Neuronal stem cell (in vitro differentiated cells): ENCODE measurements at regions not wholly inside any gene's neighbourhood (a gene's known extent, or its start where the extent isn't known, plus 50 kb on each side); places are given as distances from the start of the nearest gene placed in this dataset.

Experiments used
- DNase-seq: peaks from one replicate; pipeline ENCODE4 v3.0.0-alpha.2; 2013; ENCODE audit warnings: low spot score
- H2AFZ ChIP-seq: one replicate; pipeline ENCODE4 v1.6.1; 2013; ENCODE audit warnings: mild to moderate bottlenecking, low read length, inconsistent platforms
- H2AK5ac ChIP-seq: 2 replicates; pipeline ENCODE4 v1.6.1; 2013; ENCODE audit warnings: low read depth, mild to moderate bottlenecking, inconsistent platforms, low read length, moderate library complexity, mixed read lengths
- H2BK120ac ChIP-seq: 2 replicates; pipeline ENCODE4 v1.6.1; 2013; ENCODE audit warnings: low read depth, mild to moderate bottlenecking, inconsistent platforms, low read length, moderate library complexity, mixed read lengths
- H2BK12ac ChIP-seq: one replicate; pipeline ENCODE4 v1.6.1; 2013; ENCODE audit warnings: low read length, inconsistent platforms
- H2BK15ac ChIP-seq: 2 replicates; pipeline ENCODE4 v1.6.1; 2013; ENCODE audit warnings: mild to moderate bottlenecking, low read length, inconsistent platforms, mixed read lengths
- H2BK5ac ChIP-seq: one replicate; pipeline ENCODE4 v1.6.1; 2013; ENCODE audit warnings: inconsistent platforms, mild to moderate bottlenecking, low read length, moderate library complexity
- H3K14ac ChIP-seq: one replicate; pipeline ENCODE4 v1.6.1; 2013; ENCODE audit warnings: low read length, inconsistent platforms
- H3K18ac ChIP-seq: 2 replicates; pipeline ENCODE4 v1.6.1; 2013; ENCODE audit warnings: low read length, inconsistent platforms
- H3K23ac ChIP-seq: 2 replicates; pipeline ENCODE4 v1.6.1; 2013; ENCODE audit warnings: low read depth, mild to moderate bottlenecking, mixed read lengths, low read length, inconsistent platforms; ENCODE audit not compliant: poor library complexity
- H3K27ac ChIP-seq: replicated peaks from 3 replicates; pipeline ENCODE4 v1.5.1; 2013; ENCODE audit warnings: low read length, inconsistent platforms
- H3K27me3 ChIP-seq, 3 experiments: 2 replicates each; pipeline ENCODE4 v1.6.1; 2013; ENCODE audit warnings: low read length in 3 of 3, mild to moderate bottlenecking in 2 of 3, inconsistent platforms in 1 of 3, low read depth in 1 of 3, mixed read lengths in 1 of 3, moderate library complexity in 1 of 3; ENCODE audit not compliant: control insufficient read depth in 3 of 3, insufficient read depth in 3 of 3
- H3K36me3 ChIP-seq, 2 donors: replicated peaks in 1 of 2; 2 replicates each; pipeline ENCODE4 v1.6.1; 2013; ENCODE audit warnings: low read length in 2 of 2; ENCODE audit not compliant: control insufficient read depth in 2 of 2, insufficient read depth in 2 of 2
- H3K4ac ChIP-seq: 2 replicates; pipeline ENCODE4 v1.6.1; 2013; ENCODE audit warnings: inconsistent platforms, mild to moderate bottlenecking, low read length, moderate library complexity
- H3K4me1 ChIP-seq, 2 donors: 1 replicate in 1 of 2; 2 replicates in 1 of 2; pipeline ENCODE4 v1.6.1; 2013; ENCODE audit warnings: low read length in 2 of 2, low read depth in 1 of 2; ENCODE audit not compliant: control insufficient read depth in 2 of 2, insufficient read depth in 1 of 2
- H3K4me2 ChIP-seq: one replicate; pipeline ENCODE4 v1.6.1; 2013; ENCODE audit warnings: mild to moderate bottlenecking, low read length, inconsistent platforms; ENCODE audit not compliant: insufficient read depth, poor library complexity, severe bottlenecking
- H3K4me3 ChIP-seq, 2 donors: 2 replicates each; pipeline ENCODE4 v1.5.1; 2013; ENCODE audit warnings: low read length in 2 of 2, mild to moderate bottlenecking in 2 of 2, inconsistent platforms in 1 of 2, moderate library complexity in 1 of 2
- H3K79me1 ChIP-seq: one replicate; pipeline ENCODE4 v1.6.1; 2013; ENCODE audit warnings: low read depth, mild to moderate bottlenecking, inconsistent platforms, low read length, moderate library complexity
- H3K9ac ChIP-seq: one replicate; pipeline ENCODE4 v1.6.1; 2013; ENCODE audit warnings: mild to moderate bottlenecking, low read depth, low read length, inconsistent platforms; ENCODE audit not compliant: poor library complexity
- H3K9me3 ChIP-seq, 2 donors: replicated peaks in 1 of 2; 2 replicates each; pipeline versions ENCODE3 to v1.6.1; 2013; ENCODE audit warnings: low read length in 2 of 2, mild to moderate bottlenecking in 2 of 2, inconsistent platforms in 1 of 2, low read depth in 1 of 2, mixed read lengths in 1 of 2, moderate library complexity in 1 of 2; ENCODE audit not compliant: control insufficient read depth in 2 of 2, insufficient read depth in 1 of 2
- H4K8ac ChIP-seq: one replicate; pipeline ENCODE4 v1.6.1; 2013; ENCODE audit warnings: low read depth, mild to moderate bottlenecking, inconsistent platforms, low read length, moderate library complexity
- H4K91ac ChIP-seq: one replicate; pipeline ENCODE4 v1.6.1; 2013; ENCODE audit warnings: low read length, low read depth, mild to moderate bottlenecking, inconsistent platforms; ENCODE audit not compliant: poor library complexity
- WGBS, 2 donors: extraction: QIAGEN DNeasy Blood & Tissue Kit; methylation state at CpG; one replicate each; pipeline ENCODE4 v1.1.7; 2013; ENCODE audit warnings: missing lambda C conversion rate in 2 of 2, mixed read lengths in 1 of 2; ENCODE audit not compliant: insufficient read length in 2 of 2, insufficient replicate concordance in 1 of 2; ENCODE audit errors: extremely low coverage in 2 of 2; 5-methylcytosine and 5-hydroxymethylcytosine counted together

DNA sequence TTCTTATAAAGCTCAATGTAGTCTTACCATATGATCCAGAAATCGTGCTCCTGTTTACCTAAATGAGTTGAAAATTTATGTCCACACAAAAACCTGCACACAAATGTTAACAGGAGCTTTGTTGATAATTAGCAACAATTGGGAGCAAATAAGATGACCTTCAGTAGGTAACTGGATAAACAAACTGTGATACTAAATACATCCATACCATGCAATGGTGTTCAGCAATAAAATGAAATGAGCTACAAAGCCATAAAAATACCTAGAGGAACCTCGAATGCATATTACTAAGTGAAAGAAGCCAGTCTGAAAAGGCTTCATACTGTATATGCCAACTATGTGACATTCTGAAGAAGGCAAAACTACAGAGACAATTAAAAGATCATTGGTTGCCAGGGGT lies 185.6 kb upstream of the HNRNPA3 start:
- Histone ChIP-seq H2BK15ac (no peak overlapping the region), H3K18ac (no peak overlapping the region), H3K23ac (no peak overlapping the region), H2BK12ac (no peak overlapping the region), H2BK5ac (no peak overlapping the region), H3K36me3 (no peaks in the 10 kb centered on the region), H2BK120ac (no peak overlapping the region), H3K79me1 (no peaks in the 10 kb centered on the region), H4K8ac (no peak overlapping the region), H3K4me1 (peaks cover 2 to 8% of the 10 kb centered on the region in 2 donors), H3K9ac (no peak overlapping the region), H2AFZ (no peak overlapping the region), H3K27me3 (no peaks in the 10 kb centered on the region), H4K91ac (no peak overlapping the region), H3K27ac (no peak overlapping the region), H3K4me2 (no peak overlapping the region), H3K9me3 (no peaks in the 10 kb centered on the region), H3K4me3 (no peak overlapping the region), H2AK5ac (no peak overlapping the region), H3K4ac (no peak overlapping the region), H3K14ac (no peak overlapping the region)
- no CpG with 5 or more reads among the region's 2 CpGs for WGBS, 2 donors
- no peak for DNase-seq

DNA sequence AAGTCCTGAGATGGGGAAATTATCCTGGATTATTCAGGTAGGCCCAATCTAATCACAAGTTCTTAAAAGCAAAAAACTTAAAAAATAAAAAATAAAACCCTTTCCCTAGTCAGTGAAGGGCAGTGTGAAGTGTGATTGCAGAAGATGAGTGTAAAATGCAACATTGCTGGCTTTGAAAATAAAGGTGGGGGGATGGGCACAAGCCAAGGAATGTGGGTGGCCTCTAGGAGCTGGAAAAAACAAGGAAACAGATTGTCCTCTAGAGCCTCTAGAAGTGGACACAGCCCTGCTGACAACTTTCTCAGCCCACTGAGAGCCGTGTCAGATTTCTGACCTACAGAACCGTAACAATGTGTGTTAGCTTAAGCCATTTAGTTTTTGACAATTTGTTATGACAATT lies 184.3 kb upstream of the HNRNPA3 start:
- H2BK15ac ChIP-seq, result no peak overlapping the region
- H3K4me1 ChIP-seq, result peaks cover 2 to 8% of the 10 kb centered on the region in 2 donors
- H4K91ac ChIP-seq, result no peak overlapping the region
- no peak overlapping the region for H3K27ac ChIP-seq
- no CpG with 5 or more reads among the region's 2 CpGs for WGBS, 2 donors
- H3K23ac ChIP-seq, result no peak overlapping the region
- H2BK12ac ChIP-seq, result no peak overlapping the region
- no peak overlapping the region for H4K8ac ChIP-seq
- H3K27me3 ChIP-seq, result no peaks in the 10 kb centered on the region
- H3K4ac ChIP-seq, result no peak overlapping the region
- H2BK5ac ChIP-seq, result no peak overlapping the region
- H3K79me1 ChIP-seq, result no peaks in the 10 kb centered on the region
- H3K14ac ChIP-seq, result no peak overlapping the region
- no peaks in the 10 kb centered on the region for H3K9me3 ChIP-seq
- no peak overlapping the region for H2AFZ ChIP-seq
- H3K9ac ChIP-seq, result no peak overlapping the region
- H3K4me3 ChIP-seq, result no peak overlapping the region
- no peak overlapping the region for H2AK5ac ChIP-seq
- H3K36me3 ChIP-seq, result no peaks in the 10 kb centered on the region
- no peak for DNase-seq
- no peak overlapping the region for H3K4me2 ChIP-seq
- no peak overlapping the region for H2BK120ac ChIP-seq
- no peak overlapping the region for H3K18ac ChIP-seq

DNA sequence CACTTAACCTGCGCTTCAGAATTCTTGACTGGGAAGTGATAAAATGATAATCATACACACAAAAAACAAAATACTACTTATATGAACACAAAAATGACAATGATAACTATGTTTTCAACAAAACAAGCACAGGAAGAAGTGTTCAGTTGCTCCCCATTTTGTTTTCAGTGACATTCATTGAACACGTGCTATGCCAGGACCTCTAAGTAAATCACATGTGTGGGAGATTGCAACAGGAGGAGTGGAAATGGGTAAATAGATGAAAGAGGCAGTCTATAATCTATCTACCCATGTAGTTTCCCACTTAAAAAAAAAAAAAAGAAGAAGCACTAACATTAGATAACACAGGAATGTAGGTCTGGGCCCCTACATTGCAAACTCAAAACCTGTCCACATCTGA lies 183.5 kb upstream of the HNRNPA3 start:
- WGBS, 2 donors, result no CpG with 5 or more reads among the region's 2 CpGs
- Histone ChIP-seq H4K8ac (no peak overlapping the region), H2AK5ac (no peak overlapping the region), H2BK120ac (no peak overlapping the region), H3K4ac (no peak overlapping the region), H3K23ac (no peak overlapping the region), H2BK5ac (no peak overlapping the region), H3K4me1 (peaks cover 2 to 8% of the 10 kb centered on the region in 2 donors), H4K91ac (no peak overlapping the region), H3K36me3 (no peaks in the 10 kb centered on the region), H2BK12ac (no peak overlapping the region), H3K4me3 (no peak overlapping the region), H3K79me1 (no peaks in the 10 kb centered on the region), H3K14ac (no peak overlapping the region), H3K9me3 (no peaks in the 10 kb centered on the region), H3K27me3 (no peaks in the 10 kb centered on the region), H3K9ac (no peak overlapping the region), H2AFZ (no peak overlapping the region), H3K18ac (no peak overlapping the region), H3K4me2 (no peak overlapping the region), H3K27ac (no peak overlapping the region), H2BK15ac (no peak overlapping the region)
- no peak for DNase-seq

DNA sequence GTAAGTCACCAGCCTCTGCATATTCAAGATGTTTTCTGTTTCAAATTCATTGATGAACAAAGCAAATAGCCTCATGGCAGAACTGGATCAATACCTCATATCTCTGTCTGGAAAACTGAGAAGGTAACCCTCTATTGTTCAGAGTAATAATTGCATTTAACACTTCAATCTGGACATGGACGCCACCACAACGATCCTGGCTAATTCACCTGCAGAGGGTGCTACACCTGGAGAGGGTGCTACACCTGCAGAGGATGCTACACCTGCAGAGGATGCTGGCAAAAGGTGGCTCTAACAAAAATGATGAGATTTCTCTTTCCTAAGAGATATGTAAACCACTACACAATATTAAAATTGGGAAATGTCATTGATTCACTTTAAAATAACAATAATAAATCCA lies 183.1 kb upstream of the HNRNPA3 start:
- Histone ChIP-seq H3K4me1 (peaks cover 2 to 8% of the 10 kb centered on the region in 2 donors), H2BK120ac (no peak overlapping the region), H2BK12ac (no peak overlapping the region), H3K14ac (no peak overlapping the region), H3K79me1 (no peaks in the 10 kb centered on the region), H3K9me3 (no peaks in the 10 kb centered on the region), H2BK5ac (no peak overlapping the region), H2AFZ (no peak overlapping the region), H3K4me3 (no peak overlapping the region), H2BK15ac (no peak overlapping the region), H3K9ac (no peak overlapping the region), H2AK5ac (no peak overlapping the region), H4K8ac (no peak overlapping the region), H3K4ac (no peak overlapping the region), H4K91ac (no peak overlapping the region), H3K18ac (no peak overlapping the region), H3K36me3 (no peaks in the 10 kb centered on the region), H3K27ac (no peak overlapping the region), H3K4me2 (no peak overlapping the region), H3K23ac (no peak overlapping the region), H3K27me3 (no peaks in the 10 kb centered on the region)
- no peak for DNase-seq
- no CpG with 5 or more reads among the region's 2 CpGs for WGBS, 2 donors
